A673 (cell line): ENCODE measurements at regions not wholly inside any gene's neighbourhood (a gene's known extent, or its start where the extent isn't known, plus 50 kb on each side); places are given as distances from the start of the nearest gene placed in this dataset.

Source experiments
- EZH2 ChIP-seq: fragments of 200-600 bp; sonication (generic); IDR thresholded peaks from 2 replicates; pipeline ENCODE4 v1.6.1; 2017; ENCODE audit warnings: borderline replicate concordance, low read depth, mild to moderate bottlenecking, mixed read lengths, antibody characterized with exemption, low read length; ENCODE audit not compliant: poor library complexity, severe bottlenecking
- TF ChIP-seq, protein P1 (sequence below): fragments of 300-800, 200-600 bp; sonication (generic); conservative IDR thresholded peaks from 2 replicates; pipeline ENCODE4 v1.5.1; 2017; ENCODE audit warnings: low read depth, mild to moderate bottlenecking, antibody characterized with exemption, low read length, moderate library complexity, mixed read lengths

DNA sequence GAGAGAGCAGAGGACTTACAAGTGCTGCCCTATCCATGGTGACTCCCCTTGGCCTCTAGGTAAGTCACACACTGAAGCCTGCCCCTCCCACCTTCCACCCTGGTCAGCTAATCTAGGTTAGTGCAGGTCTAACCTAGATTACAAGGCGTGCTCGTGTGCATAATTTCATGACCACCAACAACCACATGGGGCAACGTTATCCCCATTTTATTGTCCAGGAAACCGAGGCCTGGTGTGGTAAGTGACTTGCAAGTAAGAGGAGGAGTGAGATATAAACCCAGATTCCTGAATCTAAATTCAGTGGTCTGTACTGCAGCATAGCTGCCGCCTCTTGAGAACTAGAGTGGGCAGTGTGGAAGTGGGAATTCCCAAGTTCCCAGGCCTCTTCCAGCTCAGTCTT lies 171.1 kb downstream of the DAD1 start:
- TF ChIP-seq, protein P1, sequence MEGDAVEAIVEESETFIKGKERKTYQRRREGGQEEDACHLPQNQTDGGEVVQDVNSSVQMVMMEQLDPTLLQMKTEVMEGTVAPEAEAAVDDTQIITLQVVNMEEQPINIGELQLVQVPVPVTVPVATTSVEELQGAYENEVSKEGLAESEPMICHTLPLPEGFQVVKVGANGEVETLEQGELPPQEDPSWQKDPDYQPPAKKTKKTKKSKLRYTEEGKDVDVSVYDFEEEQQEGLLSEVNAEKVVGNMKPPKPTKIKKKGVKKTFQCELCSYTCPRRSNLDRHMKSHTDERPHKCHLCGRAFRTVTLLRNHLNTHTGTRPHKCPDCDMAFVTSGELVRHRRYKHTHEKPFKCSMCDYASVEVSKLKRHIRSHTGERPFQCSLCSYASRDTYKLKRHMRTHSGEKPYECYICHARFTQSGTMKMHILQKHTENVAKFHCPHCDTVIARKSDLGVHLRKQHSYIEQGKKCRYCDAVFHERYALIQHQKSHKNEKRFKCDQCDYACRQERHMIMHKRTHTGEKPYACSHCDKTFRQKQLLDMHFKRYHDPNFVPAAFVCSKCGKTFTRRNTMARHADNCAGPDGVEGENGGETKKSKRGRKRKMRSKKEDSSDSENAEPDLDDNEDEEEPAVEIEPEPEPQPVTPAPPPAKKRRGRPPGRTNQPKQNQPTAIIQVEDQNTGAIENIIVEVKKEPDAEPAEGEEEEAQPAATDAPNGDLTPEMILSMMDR: no peak
- TF ChIP-seq EZH2: no peak
